ENCODE measurements at regions not wholly inside any gene's neighbourhood (a gene's known extent, or its start where the extent isn't known, plus 50 kb on each side); places are given as distances from the start of the nearest gene placed in this dataset.

GRCh38 chr9:27625751-27626150, 52.5 kb upstream of the C9orf72 start:
- H3K4me3 ChIP-seq (ENCODE audit: low read length): no peak overlapping the region
- TF ChIP-seq ZNF274 (IDR thresholded peaks at IDR 0.05; ENCODE audit: low read depth, low read length): no peak

- H3K4me3 ChIP-seq (ENCODE audit: low read length): no peak overlapping the region
- TF ChIP-seq ZNF274 (IDR thresholded peaks at IDR 0.05; ENCODE audit: low read depth, low read length): no peak
Observed at GRCh38 chr9:27626244-27627187, 53.2 kb upstream of the C9orf72 start.

- no peak overlapping the region for H3K4me3 ChIP-seq (ENCODE audit: low read length)
- TF ChIP-seq ZNF274 (IDR thresholded peaks at IDR 0.05; ENCODE audit: low read depth, low read length): no peak
Observed at GRCh38 chr9:27627188-27627564, 53.9 kb upstream of the C9orf72 start.

- TF ChIP-seq ZNF274 (IDR thresholded peaks at IDR 0.05; ENCODE audit: low read depth, low read length): no peak
- no peak overlapping the region for H3K4me3 ChIP-seq (ENCODE audit: low read length)
Observed at GRCh38 chr9:27628311-27628710, 55.0 kb upstream of the C9orf72 start.

- no peak for TF ChIP-seq ZNF274 (IDR thresholded peaks at IDR 0.05; ENCODE audit: low read depth, low read length)
- H3K4me3 ChIP-seq (ENCODE audit: low read length): no peak overlapping the region
Observed at GRCh38 chr9:27629425-27629824, 56.1 kb upstream of the C9orf72 start.

GRCh38 chr9:27632254-27632653, 59.0 kb upstream of the C9orf72 start:
- no peak overlapping the region for H3K4me3 ChIP-seq (ENCODE audit: low read length)
- TF ChIP-seq ZNF274 (IDR thresholded peaks at IDR 0.05; ENCODE audit: low read depth, low read length): no peak

GRCh38 chr9:27633764-27634163, 60.5 kb upstream of the C9orf72 start:
- TF ChIP-seq ZNF274 (IDR thresholded peaks at IDR 0.05; ENCODE audit: low read depth, low read length): no peak
- no peak overlapping the region for H3K4me3 ChIP-seq (ENCODE audit: low read length)

GRCh38 chr9:27634879-27635278, 61.6 kb upstream of the C9orf72 start:
- H3K4me3 ChIP-seq (ENCODE audit: low read length): no peak overlapping the region
- no peak for TF ChIP-seq ZNF274 (IDR thresholded peaks at IDR 0.05; ENCODE audit: low read depth, low read length)

- no peak for TF ChIP-seq ZNF274 (IDR thresholded peaks at IDR 0.05; ENCODE audit: low read depth, low read length)
- H3K4me3 ChIP-seq (ENCODE audit: low read length): no peak overlapping the region
Observed at GRCh38 chr9:27638716-27639115, 65.4 kb upstream of the C9orf72 start.

- TF ChIP-seq ZNF274 (IDR thresholded peaks at IDR 0.05; ENCODE audit: low read depth, low read length): no peak
- H3K4me3 ChIP-seq (ENCODE audit: low read length): no peak overlapping the region
Observed at GRCh38 chr9:27645161-27645840, 72.0 kb upstream of the C9orf72 start.

GRCh38 chr9:27653246-27653645, 80.0 kb upstream of the C9orf72 start:
- TF ChIP-seq ZNF274 (IDR thresholded peaks at IDR 0.05; ENCODE audit: low read depth, low read length): no peak
- no peak overlapping the region for H3K4me3 ChIP-seq (ENCODE audit: low read length)

GRCh38 chr9:27653957-27654356, 80.7 kb upstream of the C9orf72 start:
- no peak for TF ChIP-seq ZNF274 (IDR thresholded peaks at IDR 0.05; ENCODE audit: low read depth, low read length)
- no peak overlapping the region for H3K4me3 ChIP-seq (ENCODE audit: low read length)

- no peak overlapping the region for H3K4me3 ChIP-seq (ENCODE audit: low read length)
- no peak for TF ChIP-seq ZNF274 (IDR thresholded peaks at IDR 0.05; ENCODE audit: low read depth, low read length)
Observed at GRCh38 chr9:27654629-27655285, 81.5 kb upstream of the C9orf72 start.

GRCh38 chr9:27655441-27655840, 82.2 kb upstream of the C9orf72 start:
- no peak overlapping the region for H3K4me3 ChIP-seq (ENCODE audit: low read length)
- no peak for TF ChIP-seq ZNF274 (IDR thresholded peaks at IDR 0.05; ENCODE audit: low read depth, low read length)

GRCh38 chr9:27659001-27659400, 85.7 kb upstream of the C9orf72 start:
- TF ChIP-seq ZNF274 (IDR thresholded peaks at IDR 0.05; ENCODE audit: low read depth, low read length): no peak
- no peak overlapping the region for H3K4me3 ChIP-seq (ENCODE audit: low read length)

Data from GM08714 (cell line).